ENCODE measurements at regions not wholly inside any gene's neighbourhood (a gene's known extent, or its start where the extent isn't known, plus 50 kb on each side); places are given as distances from the start of the nearest gene placed in this dataset.

DNA sequence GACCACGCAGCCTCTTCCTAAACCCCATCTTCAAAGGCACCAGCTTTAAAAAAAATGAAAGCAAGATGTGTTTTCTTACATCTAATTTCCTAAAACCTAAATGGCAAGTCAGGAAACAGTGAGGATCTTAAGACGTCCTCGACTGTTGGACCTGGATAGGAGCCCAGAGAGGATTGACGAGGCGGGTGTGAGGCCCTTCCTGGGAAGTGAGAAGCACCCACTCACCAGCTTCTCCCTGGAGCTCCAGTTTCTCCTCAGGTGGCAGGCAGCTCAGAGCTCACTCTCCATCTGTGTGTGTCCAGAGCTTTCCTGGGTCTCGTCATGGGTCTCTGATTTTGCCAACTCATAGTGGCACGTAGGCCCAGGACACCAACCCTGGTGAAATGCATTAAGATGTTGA is 614.0 kb upstream of the AUTS2 start:
- no peaks in the 10 kb centered on the region for H3K9me3 ChIP-seq (ENCODE audit: control insufficient read depth, low read length)
- no peak overlapping the region for H3K4me3 ChIP-seq (ENCODE audit: low read length)
- no peak overlapping the region for H3K9ac ChIP-seq (ENCODE audit: low read length)
- no peaks in the 10 kb centered on the region for H3K4me1 ChIP-seq (ENCODE audit: control insufficient read depth, insufficient read depth, low read length)
- no peaks in the 10 kb centered on the region for H3K27me3 ChIP-seq (ENCODE audit: control insufficient read depth, insufficient read depth, low read length)
- no peaks in the 10 kb centered on the region for H3K36me3 ChIP-seq (ENCODE audit: control insufficient read depth, insufficient read depth, low read length)

DNA sequence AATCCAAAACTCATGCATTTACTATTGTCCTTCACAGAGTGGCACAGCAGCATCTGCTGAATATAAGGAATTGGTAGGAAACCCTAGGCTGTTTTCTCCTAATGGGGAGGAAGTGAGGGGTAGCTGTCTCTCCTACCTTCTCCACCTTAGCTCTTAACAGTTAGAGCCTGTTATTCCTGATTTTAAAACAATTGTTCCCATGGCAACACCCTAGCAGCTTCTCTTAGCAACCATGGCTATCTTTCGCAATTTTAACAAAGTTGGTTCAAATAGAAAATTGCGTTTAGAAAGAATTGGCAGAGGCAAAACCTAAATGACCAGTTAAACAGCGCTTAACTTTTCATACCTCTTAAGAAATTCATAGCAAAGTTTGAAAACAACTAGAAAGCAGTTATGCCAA is 603.4 kb upstream of the AUTS2 start:
- Histone ChIP-seq H3K27me3 (ENCODE audit: control insufficient read depth, insufficient read depth, low read length) (no peaks in the 10 kb centered on the region), H3K9me3 (ENCODE audit: control insufficient read depth, low read length) (no peaks in the 10 kb centered on the region)

DNA sequence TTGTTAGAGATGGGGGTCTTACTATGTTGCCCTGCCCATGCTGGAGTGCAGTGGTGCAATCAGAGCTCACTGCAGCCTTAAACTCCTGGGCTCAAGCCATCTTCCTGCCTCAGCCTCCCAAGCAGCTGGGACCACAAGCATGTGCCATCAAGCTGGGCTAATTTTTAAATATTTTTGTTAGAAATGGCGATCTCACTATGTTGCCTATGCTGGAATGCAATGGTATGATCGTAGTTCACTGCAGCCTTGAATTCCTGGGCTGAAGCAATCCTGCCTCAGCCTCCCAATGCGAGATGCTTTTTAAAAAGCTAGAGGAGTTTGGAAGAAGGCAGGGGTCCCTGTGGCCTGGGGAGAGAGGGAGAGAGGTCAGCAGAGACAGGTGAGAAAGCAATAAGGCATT is 600.1 kb upstream of the AUTS2 start:
- Histone ChIP-seq H3K9me3 (ENCODE audit: control insufficient read depth, low read length) (no peaks in the 10 kb centered on the region), H3K27me3 (ENCODE audit: control insufficient read depth, insufficient read depth, low read length) (no peaks in the 10 kb centered on the region), H3K4me3 (ENCODE audit: low read length) (no peak overlapping the region), H3K36me3 (ENCODE audit: control insufficient read depth, insufficient read depth, low read length) (no peaks in the 10 kb centered on the region), H3K9ac (ENCODE audit: low read length) (no peak overlapping the region), H3K4me1 (ENCODE audit: control insufficient read depth, insufficient read depth, low read length) (no peaks in the 10 kb centered on the region)

More for the DNA sequence above, 603.4 kb upstream of the AUTS2 start:
- no peaks in the 10 kb centered on the region for H3K4me1 ChIP-seq (ENCODE audit: control insufficient read depth, insufficient read depth, low read length)
- H3K9ac ChIP-seq (ENCODE audit: low read length): no peak overlapping the region
- H3K4me3 ChIP-seq (ENCODE audit: low read length): no peak overlapping the region
- no peaks in the 10 kb centered on the region for H3K36me3 ChIP-seq (ENCODE audit: control insufficient read depth, insufficient read depth, low read length)

DNA sequence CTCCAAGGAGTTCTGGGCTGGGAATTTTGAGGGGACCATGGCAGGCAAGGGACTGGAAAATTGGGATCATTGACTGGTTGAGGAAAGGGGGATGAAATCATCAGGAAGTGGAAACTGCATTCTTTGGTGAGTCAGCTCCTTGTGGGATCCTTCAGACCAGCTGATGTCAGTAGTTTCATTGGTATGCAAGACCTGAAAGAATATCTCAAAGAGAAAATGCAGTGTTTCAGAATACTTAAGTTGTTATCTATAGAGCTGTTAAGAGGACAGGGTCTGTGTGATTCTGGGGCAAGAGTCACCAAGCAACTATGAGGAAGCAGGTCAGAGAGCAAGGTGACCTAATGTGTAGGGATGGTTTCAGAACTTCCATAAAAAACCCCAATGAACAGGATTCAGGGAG is 595.9 kb upstream of the AUTS2 start:
- no peak overlapping the region for H3K4me3 ChIP-seq (ENCODE audit: low read length)
- H3K36me3 ChIP-seq (ENCODE audit: control insufficient read depth, insufficient read depth, low read length): no peaks in the 10 kb centered on the region
- no peak overlapping the region for H3K9ac ChIP-seq (ENCODE audit: low read length)
- no peaks in the 10 kb centered on the region for H3K4me1 ChIP-seq (ENCODE audit: control insufficient read depth, insufficient read depth, low read length)
- no peaks in the 10 kb centered on the region for H3K9me3 ChIP-seq (ENCODE audit: control insufficient read depth, low read length)
- no peaks in the 10 kb centered on the region for H3K27me3 ChIP-seq (ENCODE audit: control insufficient read depth, insufficient read depth, low read length)

DNA sequence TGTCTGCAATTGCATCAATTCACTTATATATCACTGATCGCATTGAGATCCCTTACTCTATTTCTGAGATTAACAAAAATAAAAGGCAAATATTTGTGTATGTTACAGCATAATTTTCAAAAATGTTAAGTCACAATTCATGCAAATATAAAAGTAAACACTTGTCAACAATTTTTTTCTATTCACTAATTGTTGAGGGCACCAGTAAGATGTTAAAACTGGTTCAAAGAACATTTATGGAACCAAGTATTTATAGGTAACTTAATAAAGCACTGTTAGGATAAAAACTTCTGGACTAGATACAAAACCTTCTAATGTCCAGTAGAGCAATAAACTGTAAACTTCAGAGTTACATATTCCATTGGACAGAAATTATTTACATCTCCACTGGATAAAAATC is 586.1 kb upstream of the AUTS2 start:
- Histone ChIP-seq H3K4me1 (ENCODE audit: control insufficient read depth, insufficient read depth, low read length) (no peaks in the 10 kb centered on the region), H3K27me3 (ENCODE audit: control insufficient read depth, insufficient read depth, low read length) (no peaks in the 10 kb centered on the region), H3K9ac (ENCODE audit: low read length) (no peak overlapping the region), H3K9me3 (ENCODE audit: control insufficient read depth, low read length) (no peaks in the 10 kb centered on the region), H3K36me3 (ENCODE audit: control insufficient read depth, insufficient read depth, low read length) (no peaks in the 10 kb centered on the region), H3K4me3 (ENCODE audit: low read length) (no peak overlapping the region)

DNA sequence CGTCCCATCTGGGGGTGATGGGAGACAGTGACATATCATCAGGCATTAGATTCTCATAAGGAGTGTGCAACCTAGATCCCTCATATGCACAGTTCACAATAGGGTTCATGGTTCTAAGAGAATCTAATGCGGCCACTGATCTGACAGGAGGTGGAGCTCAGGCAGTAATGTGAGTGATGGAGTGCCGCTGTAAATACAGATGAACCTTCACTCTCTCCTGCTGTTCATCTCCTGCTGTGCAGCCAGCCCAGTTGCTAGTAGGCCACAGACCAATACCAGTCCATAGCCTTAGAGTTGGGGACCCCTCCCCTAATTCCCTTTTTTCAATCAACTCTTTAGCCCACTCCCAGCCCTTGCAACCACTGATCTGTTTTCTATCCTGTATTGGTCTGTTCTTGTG is 581.1 kb upstream of the AUTS2 start:
- no peaks in the 10 kb centered on the region for H3K27me3 ChIP-seq (ENCODE audit: control insufficient read depth, insufficient read depth, low read length)
- no peak overlapping the region for H3K4me3 ChIP-seq (ENCODE audit: low read length)
- H3K9me3 ChIP-seq (ENCODE audit: control insufficient read depth, low read length): no peaks in the 10 kb centered on the region
- no peak overlapping the region for H3K9ac ChIP-seq (ENCODE audit: low read length)
- no peaks in the 10 kb centered on the region for H3K36me3 ChIP-seq (ENCODE audit: control insufficient read depth, insufficient read depth, low read length)
- H3K4me1 ChIP-seq (ENCODE audit: control insufficient read depth, insufficient read depth, low read length): no peaks in the 10 kb centered on the region

DNA sequence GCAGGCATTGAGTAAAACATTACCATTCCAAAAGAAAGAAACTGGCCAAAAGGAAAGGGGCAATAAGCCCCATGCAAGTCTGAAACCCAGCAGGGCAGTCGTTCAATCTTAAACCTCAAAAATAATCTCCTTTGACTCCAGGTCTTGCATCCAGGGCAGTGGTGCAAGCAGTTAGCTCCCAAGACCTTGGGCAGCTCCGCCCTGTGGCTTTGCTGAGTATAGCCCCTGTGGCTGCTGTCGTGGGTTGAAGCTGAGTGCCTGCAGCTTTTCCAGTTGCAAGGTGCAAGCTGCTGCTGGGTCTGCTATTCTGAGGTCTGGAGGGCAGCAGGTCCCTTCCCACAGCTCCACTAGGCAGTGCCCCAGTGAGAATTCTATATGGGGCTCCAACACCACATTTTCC is 580.1 kb upstream of the AUTS2 start:
- H3K27me3 ChIP-seq (ENCODE audit: control insufficient read depth, insufficient read depth, low read length): no peaks in the 10 kb centered on the region
- no peak overlapping the region for H3K4me3 ChIP-seq (ENCODE audit: low read length)
- no peaks in the 10 kb centered on the region for H3K9me3 ChIP-seq (ENCODE audit: control insufficient read depth, low read length)

DNA sequence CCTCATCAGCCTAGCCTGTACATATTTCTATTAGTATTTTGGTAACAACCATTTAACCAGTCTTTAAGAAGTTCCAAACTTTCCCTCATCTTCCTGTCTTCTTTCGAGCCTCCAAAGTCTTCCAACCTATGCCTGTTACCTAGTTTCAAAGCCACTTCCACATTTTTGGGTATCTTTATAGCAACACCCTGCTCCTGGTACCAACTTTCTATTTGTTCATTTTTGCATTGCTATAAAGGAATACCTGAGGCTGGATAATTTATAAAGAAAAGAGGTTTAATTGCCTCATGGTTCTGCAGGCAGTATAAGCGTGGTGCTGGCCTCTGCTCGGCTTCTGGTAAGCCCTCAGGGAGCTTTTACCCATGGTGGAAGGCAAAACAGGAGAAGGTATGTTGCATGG is 578.8 kb upstream of the AUTS2 start:
- no peak overlapping the region for H3K4me3 ChIP-seq (ENCODE audit: low read length)
- H3K4me1 ChIP-seq (ENCODE audit: control insufficient read depth, insufficient read depth, low read length): no peaks in the 10 kb centered on the region
- no peaks in the 10 kb centered on the region for H3K36me3 ChIP-seq (ENCODE audit: control insufficient read depth, insufficient read depth, low read length)
- H3K9me3 ChIP-seq (ENCODE audit: control insufficient read depth, low read length): no peaks in the 10 kb centered on the region
- no peaks in the 10 kb centered on the region for H3K27me3 ChIP-seq (ENCODE audit: control insufficient read depth, insufficient read depth, low read length)
- no peak overlapping the region for H3K9ac ChIP-seq (ENCODE audit: low read length)

More for the DNA sequence above, 580.1 kb upstream of the AUTS2 start:
- Histone ChIP-seq H3K4me1 (ENCODE audit: control insufficient read depth, insufficient read depth, low read length) (no peaks in the 10 kb centered on the region), H3K9ac (ENCODE audit: low read length) (no peak overlapping the region), H3K36me3 (ENCODE audit: control insufficient read depth, insufficient read depth, low read length) (no peaks in the 10 kb centered on the region)

DNA sequence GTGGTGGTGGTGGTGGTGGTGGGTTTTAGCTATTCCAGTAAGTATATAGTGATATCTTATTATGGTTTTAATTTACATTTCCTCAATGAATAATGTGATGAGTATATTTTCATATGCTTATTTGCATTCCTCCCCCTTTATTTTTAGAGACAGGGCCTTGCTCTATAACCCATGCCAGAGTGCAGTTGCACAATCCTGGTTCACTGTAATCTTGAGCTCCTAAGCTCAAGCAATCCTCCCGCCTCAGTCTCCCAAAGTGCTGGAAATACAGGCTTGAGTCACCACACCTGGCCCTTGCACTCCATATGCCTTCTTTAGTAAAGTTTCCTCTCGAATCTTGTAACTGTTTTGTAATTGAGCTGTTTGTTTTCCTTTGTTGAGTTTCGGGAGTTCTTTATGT is 577.7 kb upstream of the AUTS2 start:
- no peak overlapping the region for H3K4me3 ChIP-seq (ENCODE audit: low read length)
- H3K9me3 ChIP-seq (ENCODE audit: control insufficient read depth, low read length): no peaks in the 10 kb centered on the region
- H3K27me3 ChIP-seq (ENCODE audit: control insufficient read depth, insufficient read depth, low read length): no peaks in the 10 kb centered on the region
- H3K9ac ChIP-seq (ENCODE audit: low read length): no peak overlapping the region
- H3K4me1 ChIP-seq (ENCODE audit: control insufficient read depth, insufficient read depth, low read length): no peaks in the 10 kb centered on the region
- no peaks in the 10 kb centered on the region for H3K36me3 ChIP-seq (ENCODE audit: control insufficient read depth, insufficient read depth, low read length)

DNA sequence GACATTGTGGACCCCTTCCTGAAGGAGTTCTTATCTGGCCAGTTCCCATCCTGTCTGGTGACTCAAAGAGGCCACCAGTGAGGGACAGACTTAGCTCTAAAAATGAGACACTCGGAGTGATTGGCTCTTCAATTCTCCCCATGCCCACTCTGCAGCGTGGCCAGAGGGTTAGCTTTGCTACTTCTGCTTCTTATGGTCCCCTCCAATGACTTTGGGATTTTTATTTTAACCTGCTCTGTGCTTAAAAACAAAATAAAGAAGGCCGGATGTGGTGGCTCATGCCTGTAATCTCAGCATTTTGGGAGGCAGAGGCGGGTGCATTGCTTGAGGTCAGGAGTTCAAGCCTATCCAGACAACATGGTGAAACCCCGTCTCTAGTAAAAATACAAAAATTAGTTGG is 573.0 kb upstream of the AUTS2 start:
- H3K4me3 ChIP-seq (ENCODE audit: low read length): no peak overlapping the region
- H3K9ac ChIP-seq (ENCODE audit: low read length): no peak overlapping the region
- H3K4me1 ChIP-seq (ENCODE audit: control insufficient read depth, insufficient read depth, low read length): no peaks in the 10 kb centered on the region
- H3K27me3 ChIP-seq (ENCODE audit: control insufficient read depth, insufficient read depth, low read length): no peaks in the 10 kb centered on the region
- no peaks in the 10 kb centered on the region for H3K9me3 ChIP-seq (ENCODE audit: control insufficient read depth, low read length)
- H3K36me3 ChIP-seq (ENCODE audit: control insufficient read depth, insufficient read depth, low read length): no peaks in the 10 kb centered on the region

DNA sequence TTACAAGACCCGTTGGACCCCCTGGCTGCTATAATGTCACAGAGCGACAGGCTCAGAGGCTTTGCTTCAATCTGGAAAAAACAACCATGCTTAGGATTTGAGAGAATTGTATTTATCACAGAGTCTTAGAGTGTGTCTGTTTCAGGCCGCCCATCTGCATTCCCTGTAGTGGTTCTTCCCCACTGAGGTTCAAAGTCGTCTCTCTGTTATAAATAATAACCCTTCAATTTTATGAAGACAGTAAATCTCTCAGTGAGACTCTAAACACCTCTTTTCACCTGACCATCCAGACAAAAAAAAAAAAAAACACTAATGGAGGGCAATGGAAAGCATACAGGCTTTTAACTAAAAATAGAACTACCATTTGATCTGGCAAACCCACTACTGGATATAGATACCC is 565.4 kb upstream of the AUTS2 start:
- H3K9me3 ChIP-seq (ENCODE audit: control insufficient read depth, low read length): no peaks in the 10 kb centered on the region
- no peaks in the 10 kb centered on the region for H3K36me3 ChIP-seq (ENCODE audit: control insufficient read depth, insufficient read depth, low read length)
- no peaks in the 10 kb centered on the region for H3K4me1 ChIP-seq (ENCODE audit: control insufficient read depth, insufficient read depth, low read length)

DNA sequence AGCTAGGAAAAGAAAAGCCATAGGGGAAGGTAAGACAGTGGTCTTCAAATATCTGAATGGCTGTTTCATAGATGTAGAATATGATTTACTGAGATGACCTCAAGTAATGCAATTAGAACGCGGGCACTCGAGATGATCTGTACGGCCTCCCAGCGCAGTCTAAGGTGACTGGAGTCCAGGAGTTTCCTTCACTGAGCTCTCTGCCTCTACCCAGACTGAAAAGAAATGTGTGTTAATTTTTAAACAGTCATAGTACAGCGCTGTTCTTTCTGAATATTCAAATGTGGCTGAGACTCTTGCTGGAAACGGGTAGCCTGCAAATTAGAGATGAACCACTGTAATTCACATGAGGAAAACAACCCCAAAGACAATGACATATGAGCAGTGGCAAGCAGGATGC is 562.4 kb upstream of the AUTS2 start:
- no peaks in the 10 kb centered on the region for H3K27me3 ChIP-seq (ENCODE audit: control insufficient read depth, insufficient read depth, low read length)
- H3K9ac ChIP-seq (ENCODE audit: low read length): no peak overlapping the region
- no peaks in the 10 kb centered on the region for H3K9me3 ChIP-seq (ENCODE audit: control insufficient read depth, low read length)
- H3K4me3 ChIP-seq (ENCODE audit: low read length): no peak overlapping the region
- H3K36me3 ChIP-seq (ENCODE audit: control insufficient read depth, insufficient read depth, low read length): no peaks in the 10 kb centered on the region
- no peaks in the 10 kb centered on the region for H3K4me1 ChIP-seq (ENCODE audit: control insufficient read depth, insufficient read depth, low read length)

More for the DNA sequence above, 565.4 kb upstream of the AUTS2 start:
- Histone ChIP-seq H3K9ac (ENCODE audit: low read length) (no peak overlapping the region), H3K27me3 (ENCODE audit: control insufficient read depth, insufficient read depth, low read length) (no peaks in the 10 kb centered on the region), H3K4me3 (ENCODE audit: low read length) (no peak overlapping the region)

DNA sequence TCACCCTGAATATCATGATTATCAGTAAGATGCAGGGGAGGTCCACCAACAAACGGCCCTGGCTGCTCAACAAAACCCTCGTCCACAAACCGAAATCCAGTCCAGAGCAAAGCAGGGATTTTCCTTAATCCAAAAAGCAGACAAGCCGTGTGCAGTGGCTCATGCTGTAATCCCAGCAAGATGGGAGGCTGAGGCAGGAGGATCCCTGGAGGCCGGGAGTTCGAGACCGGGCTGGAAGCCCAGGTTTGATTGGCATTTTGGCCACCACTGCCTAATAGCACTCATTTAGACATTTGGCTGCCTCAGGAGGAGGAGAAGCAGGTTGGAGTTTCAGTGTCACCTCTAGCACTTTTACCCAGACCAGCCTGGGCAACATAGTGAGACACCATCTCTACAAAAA is 562.0 kb upstream of the AUTS2 start:
- no peak overlapping the region for H3K9ac ChIP-seq (ENCODE audit: low read length)
- no peaks in the 10 kb centered on the region for H3K9me3 ChIP-seq (ENCODE audit: control insufficient read depth, low read length)
- H3K27me3 ChIP-seq (ENCODE audit: control insufficient read depth, insufficient read depth, low read length): no peaks in the 10 kb centered on the region
- no peaks in the 10 kb centered on the region for H3K36me3 ChIP-seq (ENCODE audit: control insufficient read depth, insufficient read depth, low read length)
- H3K4me1 ChIP-seq (ENCODE audit: control insufficient read depth, insufficient read depth, low read length): no peaks in the 10 kb centered on the region
- no peak overlapping the region for H3K4me3 ChIP-seq (ENCODE audit: low read length)
